Activated CD8-positive, alpha-beta memory T cell treated with anti-CD3 and anti-CD28 coated beads for 36 hours (primary cell): ENCODE measurements at regions not wholly inside any gene's neighbourhood (a gene's known extent, or its start where the extent isn't known, plus 50 kb on each side); places are given as distances from the start of the nearest gene placed in this dataset.

Source experiments
- CTCF ChIA-PET: fragments of 350-600 bp; sonication (Branson Sonifier 250); formaldehyde crosslinking; loops from one replicate; lab custom pipeline; 2021; ENCODE audit warnings: antibody characterized with exemption; lab: Charles Lee
- POLR2A ChIA-PET: fragments of 350-600 bp; sonication (Branson Sonifier 250); formaldehyde crosslinking; loops from one replicate; lab custom pipeline; 2021; ENCODE audit warnings: antibody characterized with exemption; lab: Charles Lee

GRCh38 chr2:129756276-129756675 lies 223.2 kb upstream of the RAB6C start:
- POLR2A ChIA-PET = no interaction called here
- CTCF ChIA-PET = no interaction called here

GRCh38 chr2:129757366-129757914 lies 222.0 kb upstream of the RAB6C start:
- POLR2A ChIA-PET = no interaction called here
- CTCF ChIA-PET = no interaction called here

GRCh38 chr2:129757915-129758783 lies 221.3 kb upstream of the RAB6C start:
- POLR2A ChIA-PET = no interaction called here
- CTCF ChIA-PET = no interaction called here

GRCh38 chr2:129758784-129759471 lies 220.5 kb upstream of the RAB6C start:
- POLR2A ChIA-PET = no interaction called here
- CTCF ChIA-PET = no interaction called here

- CTCF ChIA-PET = no interaction called here
- POLR2A ChIA-PET = no interaction called here
Observed at GRCh38 chr2:129759472-129760010, 219.9 kb upstream of the RAB6C start.

- POLR2A ChIA-PET = no interaction called here
- CTCF ChIA-PET = no interaction called here
Observed at GRCh38 chr2:129760669-129761068, 218.8 kb upstream of the RAB6C start.

GRCh38 chr2:129761569-129762021 lies 217.9 kb upstream of the RAB6C start:
- ChIA-PET CTCF (no interaction called here), POLR2A (no interaction called here)

- ChIA-PET CTCF (no interaction called here), POLR2A (no interaction called here)
Observed at GRCh38 chr2:129762386-129763189, 216.9 kb upstream of the RAB6C start.

GRCh38 chr2:129763190-129763846 lies 216.1 kb upstream of the RAB6C start:
- POLR2A ChIA-PET = no interaction called here
- CTCF ChIA-PET = no interaction called here

GRCh38 chr2:129763966-129764365 lies 215.5 kb upstream of the RAB6C start:
- CTCF ChIA-PET = no interaction called here
- POLR2A ChIA-PET = no interaction called here

GRCh38 chr2:129764376-129765325 lies 214.8 kb upstream of the RAB6C start:
- ChIA-PET POLR2A (no interaction called here), CTCF (no interaction called here)

GRCh38 chr2:129765326-129765677 lies 214.2 kb upstream of the RAB6C start:
- POLR2A ChIA-PET = no interaction called here
- CTCF ChIA-PET = no interaction called here

GRCh38 chr2:129765678-129766351 lies 213.7 kb upstream of the RAB6C start:
- POLR2A ChIA-PET = no interaction called here
- CTCF ChIA-PET = no interaction called here

GRCh38 chr2:129766374-129766993 lies 213.0 kb upstream of the RAB6C start:
- CTCF ChIA-PET = no interaction called here
- POLR2A ChIA-PET = no interaction called here

- CTCF ChIA-PET = no interaction called here
- POLR2A ChIA-PET = no interaction called here
Observed at GRCh38 chr2:129767346-129768035, 212.0 kb upstream of the RAB6C start.

GRCh38 chr2:129768036-129768386 lies 211.5 kb upstream of the RAB6C start:
- ChIA-PET CTCF (no interaction called here), POLR2A (no interaction called here)
